IMR-90 (cell line): ENCODE measurements at regions not wholly inside any gene's neighbourhood (a gene's known extent, or its start where the extent isn't known, plus 50 kb on each side); places are given as distances from the start of the nearest gene placed in this dataset.

Source experiments
- ATAC-seq: fragments of 200-7000 bp; cut with Tn5 transposase; 2 replicates; pipeline ENCODE4 v1.9.1; 2020; ENCODE audit warnings: low read depth, mild to moderate bottlenecking, moderate library complexity
- BruUV-seq: library from RNA; stranded (reverse); fragments of 400-500 nt; replicated peaks from 2 replicates; lab custom pipeline; 2021; lab: Mats Ljungman, UMichigan
- CTCF ChIA-PET: fragments of 300-600 bp; formaldehyde crosslinking; extraction: SDS; loops from one replicate; lab custom pipeline; 2021; ENCODE audit warnings: antibody characterized with exemption; lab: Yijun Ruan, JAX
- POLR2A ChIA-PET: fragments of 300-600 bp; sonication (Branson Sonifier 250); formaldehyde crosslinking; loops from one replicate; lab custom pipeline; 2022; ENCODE audit warnings: antibody characterized with exemption; ENCODE audit not compliant: unreplicated experiment; lab: Charles Lee
- DNase-seq: peaks from one replicate; pipeline ENCODE4 v3.0.0; 2013
- H2AFZ ChIP-seq: replicated peaks from 2 replicates; pipeline ENCODE3; 2013; ENCODE audit warnings: low read length, mild to moderate bottlenecking; ENCODE audit not compliant: poor library complexity
- H2AK5ac ChIP-seq: 2 replicates; pipeline ENCODE4 v1.6.1; 2013; ENCODE audit warnings: low read depth, low read length, inconsistent platforms
- H2AK9ac ChIP-seq: replicated peaks from 2 replicates; pipeline ENCODE3; 2013; ENCODE audit warnings: mild to moderate bottlenecking, low read depth, low read length, moderate library complexity; ENCODE audit not compliant: poor library complexity
- H2BK120ac ChIP-seq: 2 replicates; pipeline ENCODE4 v1.6.1; 2013; ENCODE audit warnings: low read depth, low read length, inconsistent platforms
- H2BK15ac ChIP-seq: 3 replicates; pipeline ENCODE4 v1.6.1; 2013; ENCODE audit warnings: low read depth, low read length, inconsistent platforms
- H2BK20ac ChIP-seq: 2 replicates; pipeline ENCODE4 v1.6.1; 2013; ENCODE audit warnings: low read depth, mild to moderate bottlenecking, inconsistent platforms, low read length, moderate library complexity
- H2BK5ac ChIP-seq: 2 replicates; pipeline ENCODE4 v1.6.1; 2013; ENCODE audit warnings: mild to moderate bottlenecking, low read depth, low read length, inconsistent platforms; ENCODE audit not compliant: poor library complexity, severe bottlenecking
- H3K14ac ChIP-seq: replicated peaks from 2 replicates; pipeline ENCODE4 v1.6.1; 2013; ENCODE audit warnings: low read depth, low read length, inconsistent platforms
- H3K18ac ChIP-seq: 2 replicates; pipeline ENCODE4 v1.6.1; 2013; ENCODE audit warnings: low read depth, low read length, control low read depth
- H3K23ac ChIP-seq: 2 replicates; pipeline ENCODE4 v1.6.1; 2013; ENCODE audit warnings: low read depth, low read length, inconsistent platforms
- H3K27ac ChIP-seq: 2 replicates; pipeline ENCODE4 v1.5.1; 2013; ENCODE audit warnings: mild to moderate bottlenecking, control low read depth, low read length; ENCODE audit not compliant: insufficient read depth
- H3K27me3 ChIP-seq: 2 replicates; pipeline ENCODE4 v1.6.1; 2013; ENCODE audit warnings: low read length; ENCODE audit not compliant: control insufficient read depth, insufficient read depth
- H3K36me3 ChIP-seq: 2 replicates; pipeline ENCODE4 v1.6.1; 2013; ENCODE audit warnings: low read length, mixed read lengths; ENCODE audit not compliant: control insufficient read depth, insufficient read depth
- H3K4ac ChIP-seq: 2 replicates; pipeline ENCODE4 v1.6.1; 2013; ENCODE audit warnings: low read depth, low read length, inconsistent platforms
- H3K4me1 ChIP-seq: 2 replicates; pipeline ENCODE4 v1.6.1; 2013; ENCODE audit warnings: low read length, mixed read lengths; ENCODE audit not compliant: control insufficient read depth, insufficient read depth
- H3K4me2 ChIP-seq: 2 replicates; pipeline ENCODE4 v1.6.1; 2013; ENCODE audit warnings: low read depth, mild to moderate bottlenecking, control low read depth, low read length, moderate library complexity
- H3K4me3 ChIP-seq: 2 replicates; pipeline ENCODE4 v1.5.1; 2013; ENCODE audit warnings: low read depth, mild to moderate bottlenecking, control low read depth, low read length, moderate library complexity; ENCODE audit not compliant: insufficient read depth
- H3K56ac ChIP-seq: 2 replicates; pipeline ENCODE4 v1.6.1; 2013; ENCODE audit warnings: low read length, inconsistent platforms; ENCODE audit not compliant: insufficient read depth; ENCODE audit errors: extremely low read depth
- H3K79me1 ChIP-seq, 2 experiments: 2 replicates each; pipeline ENCODE4 v1.6.1; 2013; ENCODE audit warnings: low read length in 2 of 2, inconsistent platforms in 1 of 2, low read depth in 1 of 2
- H3K9ac ChIP-seq: 2 replicates; pipeline ENCODE4 v1.6.1; 2013; ENCODE audit warnings: low read depth, low read length, control low read depth
- H3K9me1 ChIP-seq: 2 replicates; pipeline ENCODE4 v1.6.1; 2013; ENCODE audit warnings: low read length, inconsistent platforms; ENCODE audit not compliant: insufficient read depth
- H3K9me3 ChIP-seq: 2 replicates; pipeline ENCODE4 v1.6.1; 2013; ENCODE audit warnings: low read length; ENCODE audit not compliant: control insufficient read depth, insufficient read depth
- H4K20me1 ChIP-seq: 2 replicates; pipeline ENCODE4 v1.6.1; 2013; ENCODE audit warnings: low read length, inconsistent platforms; ENCODE audit not compliant: insufficient read depth
- H4K5ac ChIP-seq: 2 replicates; pipeline ENCODE4 v1.6.1; 2013; ENCODE audit warnings: mild to moderate bottlenecking, low read depth, low read length, control low read depth
- H4K8ac ChIP-seq, 2 experiments: 2 replicates each; pipeline ENCODE4 v1.6.1; 2013; ENCODE audit warnings: low read depth in 2 of 2, low read length in 2 of 2, control low read depth in 1 of 2, inconsistent platforms in 1 of 2
- H4K91ac ChIP-seq: 2 replicates; pipeline ENCODE4 v1.6.1; 2013; ENCODE audit warnings: low read depth, low read length, inconsistent platforms; ENCODE audit not compliant: insufficient read depth
- BHLHE40 ChIP-seq: fragments of 150-350 bp; IDR thresholded peaks from 2 replicates; pipeline ENCODE4 v1.6.1; 2016; ENCODE audit warnings: mild to moderate bottlenecking, low read depth, low read length
- CEBPB ChIP-seq: IDR thresholded peaks from 2 replicates; pipeline ENCODE4 v1.6.1; 2012; ENCODE audit warnings: low read depth, low read length, improper control_type of control experiment
- CHD1 ChIP-seq: IDR thresholded peaks from 2 replicates; pipeline ENCODE4 v1.6.1; 2012; ENCODE audit warnings: low read depth, low read length, improper control_type of control experiment
- CTCF ChIP-seq: conservative IDR thresholded peaks from 2 replicates; pipeline ENCODE4 v1.5.1; 2012; ENCODE audit warnings: mild to moderate bottlenecking, low read depth, low read length, improper control_type of control experiment
- ELK1 ChIP-seq: fragments of 150-350 bp; IDR thresholded peaks from 2 replicates; pipeline ENCODE4 v1.6.1; 2016; ENCODE audit warnings: low read depth, mild to moderate bottlenecking, low read length, moderate library complexity, borderline replicate concordance
- FOS ChIP-seq: fragments of 150-350 bp; IDR thresholded peaks from 2 replicates; pipeline ENCODE4 v1.6.1; 2016; ENCODE audit warnings: low read depth, low read length
- MAFK ChIP-seq: IDR thresholded peaks from 2 replicates; pipeline ENCODE4 v1.6.1; 2012; ENCODE audit warnings: low read depth, low read length, improper control_type of control experiment
- MAZ ChIP-seq: IDR thresholded peaks from 2 replicates; pipeline ENCODE4 v1.6.1; 2012; ENCODE audit warnings: low read depth, mild to moderate bottlenecking, low read length, improper control_type of control experiment, moderate library complexity, borderline replicate concordance
- MXI1 ChIP-seq: IDR thresholded peaks from 2 replicates; pipeline ENCODE4 v1.6.1; 2012; ENCODE audit warnings: low read depth, mild to moderate bottlenecking, low read length, moderate library complexity, borderline replicate concordance
- NFE2L2 ChIP-seq: fragments of 150-350 bp; IDR thresholded peaks from 2 replicates; pipeline ENCODE4 v1.6.1; 2016; ENCODE audit warnings: low read depth, mild to moderate bottlenecking, low read length
- POLR2A ChIP-seq: IDR thresholded peaks from 2 replicates; pipeline ENCODE4 v1.6.1; 2012; ENCODE audit warnings: mild to moderate bottlenecking, low read depth, low read length
- RAD21 ChIP-seq: IDR thresholded peaks from 2 replicates; pipeline ENCODE4 v1.6.1; 2012; ENCODE audit warnings: low read length, improper control_type of control experiment
- RCOR1 ChIP-seq: IDR thresholded peaks from 2 replicates; pipeline ENCODE4 v1.6.1; 2012; ENCODE audit warnings: mild to moderate bottlenecking, low read length, improper control_type of control experiment; ENCODE audit not compliant: insufficient replicate concordance
- RFX5 ChIP-seq: IDR thresholded peaks from 2 replicates; pipeline ENCODE4 v1.8.0; 2012; ENCODE audit warnings: low read depth, mild to moderate bottlenecking, low read length, moderate library complexity
- SMC3 ChIP-seq: fragments of 150-350 bp; IDR thresholded peaks from 2 replicates; pipeline ENCODE4 v1.6.1; 2016; ENCODE audit warnings: low read depth, mild to moderate bottlenecking, antibody characterized with exemption, low read length, moderate library complexity
- USF2 ChIP-seq: fragments of 150-350 bp; IDR thresholded peaks from 2 replicates; pipeline ENCODE4 v1.6.1; 2017; ENCODE audit warnings: mild to moderate bottlenecking, antibody characterized with exemption, low read length, low read depth
- WGBS, 2 experiments: methylation state at CpG; one replicate each; pipeline versions ENCODE4 v1.1.5 to v1.1.7; 2013; ENCODE audit warnings: missing lambda C conversion rate in 2 of 2; ENCODE audit not compliant: insufficient read length in 1 of 2; ENCODE audit errors: extremely low coverage in 2 of 2; 5-methylcytosine and 5-hydroxymethylcytosine counted together
- dilution Hi-C: fragments of 300-500 bp; cut with HindIII; formaldehyde crosslinking; loops from one replicate; pipeline ENCODE4 v1.14.3; 2018; ENCODE audit warnings: low sequenced_read_pairs; ENCODE audit not compliant: unreplicated experiment
- in situ Hi-C: fragments of 300-500 bp; cut with MboI; formaldehyde crosslinking; loops from 3 replicates; pipeline ENCODE4 v1.14.3; 2019; ENCODE audit warnings: low sequenced_read_pairs, inconsistent platforms, mixed read lengths
- intact Hi-C: fragments of 100-400 bp; cut with micrococcal nuclease; formaldehyde crosslinking; loops from 2 replicates; pipeline ENCODE4 v1.10.0; 2022

DNA sequence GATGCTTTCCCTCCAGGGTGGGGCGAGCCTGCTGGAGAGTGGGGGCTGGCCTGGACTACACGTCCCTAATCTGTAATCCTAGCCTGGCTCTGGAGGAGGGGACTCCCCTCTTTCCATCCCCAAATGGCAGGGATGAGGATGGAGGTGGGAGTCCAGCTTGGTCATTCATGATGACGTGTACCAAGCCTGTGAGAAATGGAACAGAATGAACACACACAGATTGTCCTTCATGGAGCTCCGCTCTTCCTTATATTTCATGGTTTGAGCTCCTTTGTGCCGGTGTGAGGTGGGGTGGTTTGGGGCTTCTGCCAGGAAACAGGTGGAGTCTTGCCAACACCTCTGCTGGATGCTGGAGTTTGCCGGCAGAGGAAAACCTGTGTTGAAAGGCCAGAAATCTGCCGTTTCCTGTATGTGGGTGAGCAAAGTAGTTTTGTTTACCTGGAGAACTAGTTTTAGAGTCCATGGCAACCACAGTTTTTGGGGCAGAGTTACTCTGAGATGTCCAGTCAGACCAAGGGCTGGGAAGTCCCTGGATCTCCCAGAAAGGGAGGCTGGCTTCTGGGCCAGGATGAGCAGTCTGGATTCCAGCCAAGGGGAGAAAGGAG, 417.6 kb upstream of the MEX3C start:
- H3K4me1 ChIP-seq = no peaks in the 10 kb centered on the region
- no peak overlapping the region for H3K4me3 ChIP-seq
- no TSS peak for BruUV-seq
- H3K27me3 ChIP-seq = no peaks in the 10 kb centered on the region
- H4K20me1 ChIP-seq = no peaks in the 10 kb centered on the region
- H2BK120ac ChIP-seq = no peak overlapping the region
- no peak overlapping the region for H2AFZ ChIP-seq
- H3K18ac ChIP-seq = no peak overlapping the region
- no peak overlapping the region for H3K23ac ChIP-seq
- H3K9me3 ChIP-seq = peaks cover 14% of the 10 kb centered on the region
- no peak overlapping the region for H2AK9ac ChIP-seq
- ATAC-seq = no peak
- CTCF ChIA-PET = no interaction called here
- H3K9ac ChIP-seq = no peak overlapping the region
- H4K91ac ChIP-seq = no peak overlapping the region
- in situ Hi-C loops = no loop called here
- H2AK5ac ChIP-seq = no peak overlapping the region
- TF ChIP-seq RAD21 (no peak), SMC3 (no peak), CEBPB (no peak), RFX5 (no peak), FOS (no peak), NFE2L2 (no peak), CTCF (no peak), CHD1 (no peak), RCOR1 (no peak), ELK1 (no peak), USF2 (no peak), MAZ (no peak), BHLHE40 (no peak), POLR2A (no peak), MAFK (no peak), MXI1 (no peak)
- no peak overlapping the region for H3K14ac ChIP-seq
- H3K56ac ChIP-seq = no peak overlapping the region
- no peaks in the 10 kb centered on the region for H3K79me1 ChIP-seq
- H3K4me2 ChIP-seq = no peak overlapping the region
- intact Hi-C loops = no loop called here
- POLR2A ChIA-PET = no interaction called here
- no peak overlapping the region for H4K8ac ChIP-seq
- WGBS, 2 experiments = no CpG with 5 or more reads among the region's 7 CpGs
- no peaks in the 10 kb centered on the region for H3K9me1 ChIP-seq
- H4K5ac ChIP-seq = no peak overlapping the region
- H2BK20ac ChIP-seq = no peak overlapping the region
- dilution Hi-C loops = no loop called here
- H3K27ac ChIP-seq = no peak overlapping the region
- no peaks in the 10 kb centered on the region for H3K36me3 ChIP-seq
- H3K4ac ChIP-seq = no peak overlapping the region
- no peak overlapping the region for H2BK15ac ChIP-seq
- H2BK5ac ChIP-seq = no peak overlapping the region
- no peak for DNase-seq
